Astrocyte (in vitro differentiated cells and primary cell): ENCODE measurements at regions not wholly inside any gene's neighbourhood (a gene's known extent, or its start where the extent isn't known, plus 50 kb on each side); places are given as distances from the start of the nearest gene placed in this dataset.

Experiments
- CTCF ChIP-seq: IDR thresholded peaks from 2 replicates; pipeline ENCODE4 v1.5.1; 2011; ENCODE audit warnings: low read depth, mild to moderate bottlenecking, inconsistent platforms, low read length, moderate library complexity; ENCODE audit not compliant: insufficient read depth
- EZH2 ChIP-seq: IDR thresholded peaks from 2 replicates; pipeline ENCODE4 v1.6.1; 2012; ENCODE audit warnings: mild to moderate bottlenecking, low read length, inconsistent platforms; ENCODE audit not compliant: insufficient read depth

GRCh38 chr2:209321581-209321980 lies 102.3 kb upstream of the MAP2 start:
- TF ChIP-seq CTCF (no peak), EZH2 (no peak)
